ENCODE measurements at regions not wholly inside any gene's neighbourhood (a gene's known extent, or its start where the extent isn't known, plus 50 kb on each side); places are given as distances from the start of the nearest gene placed in this dataset.

GRCh38 chr2:145874466-145874865 lies 1354.5 kb upstream of the ZEB2 start:
- no peaks in the 10 kb centered on the region for H3K36me3 ChIP-seq (ENCODE audit: insufficient read depth in 1 of 2, low read depth in 1 of 2)
- no peaks in the 10 kb centered on the region for H3K4me1 ChIP-seq
- no peaks in the 10 kb centered on the region for H3K27me3 ChIP-seq (ENCODE audit: insufficient read depth in 3 of 3, low read length in 2 of 3)
- no peak overlapping the region for H3K4me3 ChIP-seq
- intact Hi-C loops (cut with DNase I), result no loop called here
- WGBS, 3 donors, result 22 to 24% (median 23%) methylated on average over 1 of the region's 1 CpG
- H3K9me3 ChIP-seq, result no peaks in the 10 kb centered on the region
- H3K27ac ChIP-seq, result no peak overlapping the region
- TF ChIP-seq CTCF (IDR thresholded peaks at IDR 0.05), result no peak
- DNase-seq (no peak), ATAC-seq (no peak)

GRCh38 chr2:145864501-145864900 lies 1344.6 kb upstream of the ZEB2 start:
- intact Hi-C loops (cut with DNase I), result no loop called here
- ATAC-seq, result no peak
- WGBS, 3 donors, result 90 to 96% (median 95%) methylated on average over 3 of the region's 3 CpGs
- no peaks in the 10 kb centered on the region for H3K36me3 ChIP-seq (ENCODE audit: insufficient read depth in 1 of 2, low read depth in 1 of 2)
- no peak overlapping the region for H3K27ac ChIP-seq
- H3K4me1 ChIP-seq, result no peaks in the 10 kb centered on the region
- no peak for DNase-seq
- no peaks in the 10 kb centered on the region for H3K27me3 ChIP-seq (ENCODE audit: insufficient read depth in 3 of 3, low read length in 2 of 3)
- no peak for TF ChIP-seq CTCF (IDR thresholded peaks at IDR 0.05)
- no peaks in the 10 kb centered on the region for H3K9me3 ChIP-seq
- no peak overlapping the region for H3K4me3 ChIP-seq

GRCh38 chr2:145861940-145862339 lies 1342.0 kb upstream of the ZEB2 start:
- no peaks in the 10 kb centered on the region for H3K9me3 ChIP-seq
- intact Hi-C loops (cut with DNase I), result no loop called here
- 73 to 80% (median 78%) methylated on average over 3 of the region's 3 CpGs for WGBS, 3 donors
- H3K4me3 ChIP-seq, result no peak overlapping the region
- ATAC-seq (no peak), DNase-seq (no peak)
- TF ChIP-seq CTCF (IDR thresholded peaks at IDR 0.05), result no peak
- no peaks in the 10 kb centered on the region for H3K27me3 ChIP-seq (ENCODE audit: insufficient read depth in 3 of 3, low read length in 2 of 3)
- H3K36me3 ChIP-seq (ENCODE audit: insufficient read depth in 1 of 2, low read depth in 1 of 2), result no peaks in the 10 kb centered on the region
- H3K27ac ChIP-seq, result no peak overlapping the region
- no peaks in the 10 kb centered on the region for H3K4me1 ChIP-seq

GRCh38 chr2:145860083-145860482 lies 1340.2 kb upstream of the ZEB2 start:
- H3K27ac ChIP-seq, result no peak overlapping the region
- no peak overlapping the region for H3K4me3 ChIP-seq
- H3K4me1 ChIP-seq, result no peaks in the 10 kb centered on the region
- TF ChIP-seq CTCF (IDR thresholded peaks at IDR 0.05), result no peak
- intact Hi-C loops (cut with DNase I), result no loop called here
- ATAC-seq (no peak), DNase-seq (no peak)
- 57 to 76% (median 62%) methylated on average over 1 of the region's 1 CpG for WGBS, 3 donors
- H3K9me3 ChIP-seq, result no peaks in the 10 kb centered on the region
- no peaks in the 10 kb centered on the region for H3K27me3 ChIP-seq (ENCODE audit: insufficient read depth in 3 of 3, low read length in 2 of 3)
- H3K36me3 ChIP-seq (ENCODE audit: insufficient read depth in 1 of 2, low read depth in 1 of 2), result no peaks in the 10 kb centered on the region

- Histone ChIP-seq H3K4me1 (no peaks in the 10 kb centered on the region), H3K9me3 (no peaks in the 10 kb centered on the region), H3K4me3 (no peak overlapping the region), H3K27me3 (ENCODE audit: insufficient read depth in 3 of 3, low read length in 2 of 3) (no peaks in the 10 kb centered on the region), H3K27ac (no peak overlapping the region), H3K36me3 (ENCODE audit: insufficient read depth in 1 of 2, low read depth in 1 of 2) (no peaks in the 10 kb centered on the region)
- DNase-seq (no peak), ATAC-seq (no peak)
- TF ChIP-seq CTCF (IDR thresholded peaks at IDR 0.05), result no peak
- 93 to 100% (median 96%) methylated on average over 1 of the region's 1 CpG for WGBS, 3 donors
- intact Hi-C loops (cut with DNase I), result no loop called here
These were observed 1335.2 kb upstream of the ZEB2 start for GRCh38 chr2:145855142-145855541.

All from psoas muscle (tissue), 7 donors.